ENCODE measurements at regions not wholly inside any gene's neighbourhood (a gene's known extent, or its start where the extent isn't known, plus 50 kb on each side); places are given as distances from the start of the nearest gene placed in this dataset.
"Not testable (repeated sequence)": the region's sequence is repeated elsewhere in the genome, so short reads cannot be mapped to it uniquely, and the experiment has no call there.

GRCh38 chr5:122608222-122608621 is 166.7 kb upstream of the SNX2 start:
- no peak for DNase-seq (ENCODE audit: low read depth)
- no peak overlapping the region for H3K4me3 ChIP-seq (ENCODE audit: low read depth, low read length)
- TF ChIP-seq, protein P1, sequence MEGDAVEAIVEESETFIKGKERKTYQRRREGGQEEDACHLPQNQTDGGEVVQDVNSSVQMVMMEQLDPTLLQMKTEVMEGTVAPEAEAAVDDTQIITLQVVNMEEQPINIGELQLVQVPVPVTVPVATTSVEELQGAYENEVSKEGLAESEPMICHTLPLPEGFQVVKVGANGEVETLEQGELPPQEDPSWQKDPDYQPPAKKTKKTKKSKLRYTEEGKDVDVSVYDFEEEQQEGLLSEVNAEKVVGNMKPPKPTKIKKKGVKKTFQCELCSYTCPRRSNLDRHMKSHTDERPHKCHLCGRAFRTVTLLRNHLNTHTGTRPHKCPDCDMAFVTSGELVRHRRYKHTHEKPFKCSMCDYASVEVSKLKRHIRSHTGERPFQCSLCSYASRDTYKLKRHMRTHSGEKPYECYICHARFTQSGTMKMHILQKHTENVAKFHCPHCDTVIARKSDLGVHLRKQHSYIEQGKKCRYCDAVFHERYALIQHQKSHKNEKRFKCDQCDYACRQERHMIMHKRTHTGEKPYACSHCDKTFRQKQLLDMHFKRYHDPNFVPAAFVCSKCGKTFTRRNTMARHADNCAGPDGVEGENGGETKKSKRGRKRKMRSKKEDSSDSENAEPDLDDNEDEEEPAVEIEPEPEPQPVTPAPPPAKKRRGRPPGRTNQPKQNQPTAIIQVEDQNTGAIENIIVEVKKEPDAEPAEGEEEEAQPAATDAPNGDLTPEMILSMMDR (conservative IDR thresholded peaks at IDR 0.05; ENCODE audit: low read depth, low read length): no peak

DNA sequence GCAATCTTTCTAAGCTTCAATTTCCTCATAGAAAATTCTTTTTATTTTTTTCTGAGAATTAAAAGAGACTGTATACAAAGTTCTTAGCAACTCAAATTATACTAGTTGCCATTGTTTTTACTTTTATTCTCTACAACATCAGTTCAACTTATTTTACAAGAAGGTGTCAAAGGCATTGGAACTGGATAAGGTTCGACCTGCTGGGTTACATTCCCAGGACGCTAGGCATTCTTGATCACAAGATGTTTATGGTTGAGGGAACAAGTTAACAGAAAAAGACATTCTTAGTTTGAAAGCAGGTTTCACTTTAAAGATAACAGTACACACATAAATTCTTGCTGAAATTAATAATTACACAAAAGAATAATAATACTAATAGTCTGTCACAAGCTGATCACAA is 163.5 kb upstream of the SNX2 start:
- TF ChIP-seq, protein P1 (conservative IDR thresholded peaks at IDR 0.05; ENCODE audit: low read depth, low read length): no peak
- peak; percentile 40 for DNase-seq (ENCODE audit: low read depth)
- H3K4me3 ChIP-seq (ENCODE audit: low read depth, low read length): no peak overlapping the region

DNA sequence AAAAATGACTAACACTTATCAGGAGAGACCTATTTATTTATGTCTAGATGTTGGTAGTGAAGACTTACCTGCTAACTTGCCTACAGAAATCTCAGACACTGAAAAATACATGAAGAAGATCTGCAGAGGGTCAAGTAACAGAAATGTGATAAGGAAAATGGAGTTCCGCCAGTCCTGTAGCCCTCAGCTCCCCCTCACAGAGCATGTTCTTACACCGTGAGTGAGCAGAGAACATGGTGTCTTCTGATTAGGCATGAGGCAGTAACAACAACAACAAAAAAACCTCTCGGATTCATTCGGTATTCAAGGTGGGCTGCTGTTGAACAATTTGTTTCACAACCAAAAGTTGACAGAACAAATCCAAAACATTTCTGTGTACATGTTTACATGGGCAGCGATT is 162.0 kb upstream of the SNX2 start:
- no peak for DNase-seq (ENCODE audit: low read depth)
- TF ChIP-seq, protein P1 (conservative IDR thresholded peaks at IDR 0.05; ENCODE audit: low read depth, low read length): no peak
- no peak overlapping the region for H3K4me3 ChIP-seq (ENCODE audit: low read depth, low read length)

- no peak for DNase-seq (ENCODE audit: low read depth)
- TF ChIP-seq, protein P1 (conservative IDR thresholded peaks at IDR 0.05; ENCODE audit: low read depth, low read length): no peak
- H3K4me3 ChIP-seq (ENCODE audit: low read depth, low read length): no peak overlapping the region
These were observed 159.7 kb upstream of the SNX2 start for GRCh38 chr5:122615146-122615545.

- no peak for DNase-seq (ENCODE audit: low read depth)
These were observed 159.0 kb upstream of the SNX2 start for GRCh38 chr5:122615832-122616231.

GRCh38 chr5:122618046-122618445 is 156.8 kb upstream of the SNX2 start:
- not testable (repeated sequence) for H3K4me3 ChIP-seq (ENCODE audit: low read depth, low read length); DNase-seq (ENCODE audit: low read depth)

More at GRCh38 chr5:122615832-122616231, 159.0 kb upstream of the SNX2 start:
- H3K4me3 ChIP-seq (ENCODE audit: low read depth, low read length): no peak overlapping the region
- TF ChIP-seq, protein P1 (conservative IDR thresholded peaks at IDR 0.05; ENCODE audit: low read depth, low read length): no peak

DNA sequence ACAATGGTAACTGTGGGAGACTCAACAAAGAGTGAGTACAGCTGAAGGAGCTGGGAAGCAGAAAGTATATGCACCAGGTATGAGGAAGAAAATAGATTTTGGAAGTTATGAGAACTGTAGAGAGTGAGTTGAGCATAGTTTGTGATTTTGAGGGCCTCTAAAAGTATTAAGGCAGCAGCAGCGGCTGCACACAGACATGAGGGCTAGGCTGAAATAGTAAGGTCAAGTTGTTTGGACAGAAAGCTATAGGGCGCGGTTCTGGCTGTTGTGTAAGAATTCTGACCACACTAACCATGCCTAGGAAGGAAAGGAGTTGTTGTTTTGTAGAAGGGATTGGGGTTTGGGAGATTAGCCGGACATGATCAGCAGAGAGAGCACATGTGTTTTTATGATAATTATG is 154.1 kb upstream of the SNX2 start:
- not testable (repeated sequence) for DNase-seq (ENCODE audit: low read depth); H3K4me3 ChIP-seq (ENCODE audit: low read depth, low read length)

GRCh38 chr5:122628714-122629113 is 146.2 kb upstream of the SNX2 start:
- not testable (repeated sequence) for H3K4me3 ChIP-seq (ENCODE audit: low read depth, low read length); DNase-seq (ENCODE audit: low read depth)

DNA sequence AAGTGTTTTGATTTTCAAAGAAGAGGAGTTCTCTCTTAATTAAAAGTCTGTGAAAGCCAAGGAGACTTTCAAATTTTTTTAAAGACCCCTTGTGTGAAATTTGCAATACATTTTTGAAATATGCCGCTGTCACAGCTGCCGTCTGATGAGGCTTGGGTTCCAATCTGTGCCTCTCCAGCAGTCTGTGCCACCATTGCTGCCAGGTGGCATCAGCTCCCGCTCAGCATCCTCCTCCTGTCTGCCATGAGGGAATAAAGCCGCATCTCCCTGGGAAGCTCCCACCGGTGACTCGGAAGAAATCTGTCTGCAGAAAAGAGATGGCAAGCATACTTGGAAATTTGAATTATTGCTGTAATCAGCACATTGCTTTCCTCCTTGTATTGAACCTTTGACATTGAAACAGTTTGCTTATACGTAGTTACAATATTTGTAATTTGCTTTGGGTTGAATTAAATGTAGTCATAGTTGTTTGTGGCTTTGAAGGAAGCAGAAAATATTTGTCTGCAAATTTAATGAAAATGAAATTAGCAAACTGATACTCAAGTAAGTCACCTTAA is 145.7 kb upstream of the SNX2 start:
- TF ChIP-seq, protein P1 (conservative IDR thresholded peaks at IDR 0.05; ENCODE audit: low read depth, low read length): no peak
- no peak for DNase-seq (ENCODE audit: low read depth)
- H3K4me3 ChIP-seq (ENCODE audit: low read depth, low read length): no peak overlapping the region

Measured in epithelial cell of proximal tubule (primary cell).